ENCODE measurements at regions not wholly inside any gene's neighbourhood (a gene's known extent, or its start where the extent isn't known, plus 50 kb on each side); places are given as distances from the start of the nearest gene placed in this dataset.

- DNase-seq (ENCODE audit: low spot score) (no peak), ATAC-seq (no peak), FAIRE-seq (no peak)
- BruUV-seq (replicated peaks) = no TSS peak
- H3K27ac ChIP-seq (ENCODE audit: extremely low read length, insufficient read depth, low read length) = peak overlapping the region; percentile 92
- peaks cover 1 to 26% of the 10 kb centered on the region in 2 experiments; a peak in 3 of 5 replicates for H3K36me3 ChIP-seq (replicated peaks in 1 of 2; ENCODE audit: control insufficient read depth in 1 of 2, insufficient read depth in 2 of 2, low read length in 2 of 2)
- ChIA-PET CTCF (ENCODE audit: low intra/inter-chr PET ratio, low total read pairs) (no interaction called here), POLR2A (interaction anchor here (0.9 to 3.6 kb wide), 7 partner anchors 8 to 213 kb away, joined by 3 to 31 read pairs (median 19); partner anchors contain the start of gene MAP4K3)
- no peak overlapping the region for H2AFZ ChIP-seq (ENCODE audit: low read length)
- in situ Hi-C loops (cut with HindIII; ENCODE audit: extremely low pct_ligation_motif_present, low pct_unique_long_range_greater_than_20kb) (loop anchor here (5.0 kb wide), 1 partner anchor 35 kb away; no protein-coding TSS in a partner anchor), intact Hi-C loops (cut with micrococcal nuclease; ENCODE audit: unreplicated experiment) (loop anchor here (10.0 kb wide), 1 partner anchor 177 kb away; no protein-coding TSS in a partner anchor)
- peaks cover 2% of the 10 kb centered on the region for H3K79me2 ChIP-seq (ENCODE audit: insufficient read depth, low read length)
- H3K4me3 ChIP-seq (replicated peaks in 1 of 3; ENCODE audit: insufficient read depth in 1 of 3, low read depth in 2 of 3, low read length in 3 of 3) = peak overlapping the region; percentile 37 to 65 (median 51); a peak in 4 of 6 replicates
- peaks cover 81% of the 10 kb centered on the region for H3K4me1 ChIP-seq (ENCODE audit: insufficient read depth, low read length)
- no peaks in the 10 kb centered on the region for H3K27me3 ChIP-seq (ENCODE audit: control insufficient read depth in 1 of 2, insufficient read depth in 2 of 2, low read length in 2 of 2)
- peak overlapping the region; percentile 65 for H3K9ac ChIP-seq (ENCODE audit: insufficient read depth, low read depth, low read length)
- WGBS (ENCODE audit: low lambda C conversion rate) = 82% methylated on average over 2 of the region's 2 CpGs
- peaks cover 20% of the 10 kb centered on the region for H3K9me3 ChIP-seq (ENCODE audit: low read length)
- H3K4me2 ChIP-seq (ENCODE audit: low read depth, low read length) = peak overlapping the region; percentile 87
- TF ChIP-seq TP53 (CRISPR knock-in tag; conservative IDR thresholded peaks at IDR 0.05) (no peak), ZNF670 (CRISPR knock-in tag; IDR thresholded peaks at IDR 0.05; ENCODE audit: borderline replicate concordance) (peak; percentile 53; the same call in 1 of the 2 replicates), RNF2 (conservative IDR thresholded peaks at IDR 0.05; ENCODE audit: low read depth) (no peak), HNF4A (CRISPR knock-in tag; IDR thresholded peaks at IDR 0.05) (no peak), KAT8 (CRISPR knock-in tag; IDR thresholded peaks at IDR 0.05) (no peak), ZNF605 (CRISPR knock-in tag; IDR thresholded peaks at IDR 0.05) (no peak), TSC22D2 (CRISPR knock-in tag; IDR thresholded peaks at IDR 0.05; ENCODE audit: borderline replicate concordance) (no peak), ZBED4 (CRISPR knock-in tag; IDR thresholded peaks at IDR 0.05; ENCODE audit: borderline replicate concordance) (0 out of 2 replicates have a peak, but pooled peaks have one; percentile 2), ATF7-NPFF (CRISPR knock-in tag; IDR thresholded peaks at IDR 0.05; ENCODE audit: low read depth) (0 out of 2 replicates have a peak, but pooled peaks have one; percentile 4), HOXD1 (CRISPR knock-in tag; IDR thresholded peaks at IDR 0.05) (no peak), SNAI1 (CRISPR knock-in tag; IDR thresholded peaks at IDR 0.05; ENCODE audit: borderline replicate concordance) (0 out of 2 replicates have a peak, but pooled peaks have one; percentile 33), KDM5A (IDR thresholded peaks at IDR 0.05; ENCODE audit: borderline replicate concordance, low read length) (no peak)
- no peaks in the 10 kb centered on the region for H4K20me1 ChIP-seq (ENCODE audit: insufficient read depth, low read length)
These were observed 80.5 kb upstream of the MAP4K3 start for GRCh38 chr2:39517622-39518021.
